C4-2B (cell line): ENCODE measurements at regions not wholly inside any gene's neighbourhood (a gene's known extent, or its start where the extent isn't known, plus 50 kb on each side); places are given as distances from the start of the nearest gene placed in this dataset.

Experiments
- H3K27ac ChIP-seq: fragments of 450-650 bp; 2 replicates; pipeline ENCODE4 v1.5.1; 2017
- CTCF ChIP-seq: fragments of 450-650 bp; conservative IDR thresholded peaks from 2 replicates; pipeline ENCODE4 v1.5.1; 2017; ENCODE audit warnings: mild to moderate bottlenecking
- ZFX ChIP-seq: fragments of 450-650 bp; IDR thresholded peaks from 2 replicates; pipeline ENCODE4 v1.6.1; 2017

- TF ChIP-seq ZFX, result no peak
- TF ChIP-seq CTCF, result no peak; the same call in 1 of the 2 replicates
- H3K27ac ChIP-seq, result peak overlapping the region; percentile 12; the same call in 1 of the 2 replicates
Observed at GRCh38 chr19:46928951-46929350, 68.2 kb downstream of the ARHGAP35 start.

GRCh38 chr19:46931202-46931601, 70.4 kb downstream of the ARHGAP35 start:
- peak overlapping the region; percentile 49; the same call in 1 of the 2 replicates for H3K27ac ChIP-seq
- TF ChIP-seq CTCF (no peak), ZFX (no peak)

GRCh38 chr19:46932346-46932745, 71.5 kb downstream of the ARHGAP35 start:
- H3K27ac ChIP-seq, result no peak overlapping the region
- TF ChIP-seq ZFX (no peak), CTCF (no peak)

- peak overlapping the region; percentile 62 for H3K27ac ChIP-seq
- TF ChIP-seq CTCF (no peak), ZFX (no peak)
Observed at GRCh38 chr19:46935066-46935663, 74.4 kb downstream of the ARHGAP35 start.

GRCh38 chr19:46943150-46943946, 76.3 kb upstream of the NPAS1 start:
- no peak for TF ChIP-seq CTCF
- no peak for TF ChIP-seq ZFX
- H3K27ac ChIP-seq, result no peak overlapping the region

- no peak for TF ChIP-seq ZFX
- TF ChIP-seq CTCF, result no peak
- H3K27ac ChIP-seq, result no peak overlapping the region
Observed at GRCh38 chr19:46944123-46944748, 75.4 kb upstream of the NPAS1 start.
